Testis (tissue), 2 donors: ENCODE measurements at regions not wholly inside any gene's neighbourhood (a gene's known extent, or its start where the extent isn't known, plus 50 kb on each side); places are given as distances from the start of the nearest gene placed in this dataset.

Source experiments
- DNase-seq: peaks from one replicate; pipeline ENCODE4 v3.0.0-alpha.2; 2019
- H3K27ac ChIP-seq, 2 donors: fragments of 200-600 bp; sonication (generic); one replicate each; pipeline ENCODE4 v1.5.1; 2019
- H3K27me3 ChIP-seq: fragments of 200-600 bp; sonication (generic); one replicate; pipeline ENCODE4 v1.5.1; 2019
- H3K36me3 ChIP-seq: fragments of 200-600 bp; sonication (generic); one replicate; pipeline ENCODE4 v1.5.1; 2017; ENCODE audit warnings: low read depth; ENCODE audit errors: missing control alignments
- H3K4me1 ChIP-seq: fragments of 200-600 bp; sonication (generic); one replicate; pipeline ENCODE4 v1.5.1; 2019
- H3K4me3 ChIP-seq, 2 donors: fragments of 200-600 bp; sonication (generic); one replicate each; pipeline ENCODE4 v1.5.1; 2017 to 2019
- H3K9me3 ChIP-seq: fragments of 200-600 bp; sonication (generic); one replicate; pipeline ENCODE4 v1.5.1; 2017
- POLR2A ChIP-seq: fragments of 450-650 bp; IDR thresholded peaks from one replicate; pipeline ENCODE4 v1.6.1; 2017; ENCODE audit warnings: antibody characterized with exemption, mild to moderate bottlenecking, moderate library complexity
- WGBS, 2 donors: methylation state at CpG; one replicate each; pipeline ENCODE4 v1.1.5; 2018; 5-methylcytosine and 5-hydroxymethylcytosine counted together
- intact Hi-C: fragments of 100-400 bp; cut with DNase I; formaldehyde crosslinking; loops from one replicate; pipeline ENCODE4 v1.15.1; 2023; ENCODE audit warnings: low total_unique reads
- TF ChIP-seq, protein P1 (sequence below), 3 experiments: fragments of 450-650 bp in 2 of 3; fragments of 200-600 bp in 1 of 3; sonication (generic) in 1 of 3; IDR thresholded peaks; one replicate each; pipeline ENCODE4 v1.5.1; 2016 to 2019; ENCODE audit warnings: antibody characterized with exemption in 3 of 3, mild to moderate bottlenecking in 2 of 3, moderate library complexity in 1 of 3

- H3K36me3 ChIP-seq = no peaks in the 10 kb centered on the region
- H3K4me3 ChIP-seq = no peak overlapping the region
- intact Hi-C loops = no loop called here
- H3K9me3 ChIP-seq = no peaks in the 10 kb centered on the region
- no peaks in the 10 kb centered on the region for H3K4me1 ChIP-seq
- TF ChIP-seq, protein P1, sequence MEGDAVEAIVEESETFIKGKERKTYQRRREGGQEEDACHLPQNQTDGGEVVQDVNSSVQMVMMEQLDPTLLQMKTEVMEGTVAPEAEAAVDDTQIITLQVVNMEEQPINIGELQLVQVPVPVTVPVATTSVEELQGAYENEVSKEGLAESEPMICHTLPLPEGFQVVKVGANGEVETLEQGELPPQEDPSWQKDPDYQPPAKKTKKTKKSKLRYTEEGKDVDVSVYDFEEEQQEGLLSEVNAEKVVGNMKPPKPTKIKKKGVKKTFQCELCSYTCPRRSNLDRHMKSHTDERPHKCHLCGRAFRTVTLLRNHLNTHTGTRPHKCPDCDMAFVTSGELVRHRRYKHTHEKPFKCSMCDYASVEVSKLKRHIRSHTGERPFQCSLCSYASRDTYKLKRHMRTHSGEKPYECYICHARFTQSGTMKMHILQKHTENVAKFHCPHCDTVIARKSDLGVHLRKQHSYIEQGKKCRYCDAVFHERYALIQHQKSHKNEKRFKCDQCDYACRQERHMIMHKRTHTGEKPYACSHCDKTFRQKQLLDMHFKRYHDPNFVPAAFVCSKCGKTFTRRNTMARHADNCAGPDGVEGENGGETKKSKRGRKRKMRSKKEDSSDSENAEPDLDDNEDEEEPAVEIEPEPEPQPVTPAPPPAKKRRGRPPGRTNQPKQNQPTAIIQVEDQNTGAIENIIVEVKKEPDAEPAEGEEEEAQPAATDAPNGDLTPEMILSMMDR (IDR thresholded peaks at IDR 0.05) = no peak
- TF ChIP-seq POLR2A = no peak
- DNase-seq = no peak
- 63 to 79% methylated on average over 2 to 3 of the region's 3 CpGs for WGBS, 2 donors
- H3K27me3 ChIP-seq = no peaks in the 10 kb centered on the region
- no peak overlapping the region for H3K27ac ChIP-seq
These were observed 119.3 kb upstream of the FRMD4A start for GRCh38 chr10:14450041-14450491.

DNA sequence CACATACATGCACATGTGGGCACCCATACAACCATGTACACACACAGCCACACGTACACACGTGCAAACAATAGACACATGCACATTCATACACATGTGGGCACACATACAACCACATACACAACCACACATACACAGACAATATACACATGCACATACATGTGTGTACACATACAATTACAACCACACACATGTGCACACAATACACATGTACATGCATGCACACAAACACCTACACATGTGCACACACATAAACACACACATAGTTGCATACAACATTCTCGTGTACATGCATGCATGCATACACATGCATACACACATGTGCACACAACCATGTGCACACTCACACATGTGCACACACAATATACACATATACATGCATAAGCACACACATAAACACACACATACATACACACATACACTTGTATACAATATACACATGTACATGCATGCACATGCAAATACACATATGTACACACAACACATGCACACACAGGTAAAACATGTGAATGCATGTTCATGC is 118.6 kb upstream of the FRMD4A start:
- no peaks in the 10 kb centered on the region for H3K27me3 ChIP-seq
- H3K4me1 ChIP-seq = no peaks in the 10 kb centered on the region
- intact Hi-C loops = no loop called here
- no peaks in the 10 kb centered on the region for H3K36me3 ChIP-seq
- H3K4me3 ChIP-seq = no peak overlapping the region
- no peak for DNase-seq
- no peaks in the 10 kb centered on the region for H3K9me3 ChIP-seq
- TF ChIP-seq POLR2A = no peak
- TF ChIP-seq, protein P1 (IDR thresholded peaks at IDR 0.05) = no peak
- 91 to 98% methylated on average over 3 of the region's 3 CpGs for WGBS, 2 donors
- no peak overlapping the region for H3K27ac ChIP-seq

- no peaks in the 10 kb centered on the region for H3K4me1 ChIP-seq
- no peak for DNase-seq
- intact Hi-C loops = no loop called here
- 58 to 70% methylated on average over 12 of the region's 12 CpGs for WGBS, 2 donors
- TF ChIP-seq, protein P1 (IDR thresholded peaks at IDR 0.05) = no peak
- TF ChIP-seq POLR2A = no peak
- H3K27ac ChIP-seq = no peak overlapping the region
- no peak overlapping the region for H3K4me3 ChIP-seq
- H3K9me3 ChIP-seq = no peaks in the 10 kb centered on the region
- no peaks in the 10 kb centered on the region for H3K36me3 ChIP-seq
- H3K27me3 ChIP-seq = no peaks in the 10 kb centered on the region
These were observed 117.7 kb upstream of the FRMD4A start for GRCh38 chr10:14448197-14448990.

DNA sequence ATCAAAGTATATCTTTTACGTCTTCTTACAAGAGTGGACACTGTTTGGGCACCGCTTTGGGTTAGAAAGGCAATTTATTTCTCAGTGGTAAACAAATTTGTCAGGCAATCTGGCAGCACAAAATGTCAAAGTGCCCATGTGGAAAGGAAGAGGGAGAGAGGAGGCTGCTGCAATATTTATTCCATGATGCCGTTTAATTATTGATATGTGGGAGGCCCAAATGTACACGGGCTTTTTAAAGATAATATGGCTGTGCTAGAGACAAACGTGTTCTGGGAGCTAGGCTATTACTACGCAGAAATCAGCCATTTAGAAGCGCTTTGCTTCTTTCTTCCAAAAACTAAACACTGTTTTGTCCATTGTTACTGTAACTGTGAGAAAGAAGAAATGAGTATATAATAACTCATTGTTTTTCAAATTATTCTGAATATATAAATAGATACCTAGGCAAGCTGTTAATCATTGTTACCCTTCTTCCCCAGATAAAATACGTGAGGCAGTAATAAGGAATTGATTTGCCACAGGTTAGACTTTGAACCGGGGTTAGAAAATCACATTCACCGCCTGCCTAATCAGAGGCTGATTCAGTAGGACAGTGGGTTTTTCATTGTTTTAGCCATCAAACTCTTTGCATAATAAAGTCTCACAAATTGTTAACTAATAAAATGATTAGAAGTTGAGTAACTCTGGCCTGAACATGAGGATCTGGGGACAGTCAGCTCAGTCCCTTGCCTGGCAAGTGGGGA is 116.5 kb upstream of the FRMD4A start:
- no peak overlapping the region for H3K27ac ChIP-seq
- no peaks in the 10 kb centered on the region for H3K27me3 ChIP-seq
- no peaks in the 10 kb centered on the region for H3K36me3 ChIP-seq
- no peak for DNase-seq
- H3K4me1 ChIP-seq = no peaks in the 10 kb centered on the region
- 81 to 83% methylated on average over 10 of the region's 10 CpGs for WGBS, 2 donors
- intact Hi-C loops = no loop called here
- no peaks in the 10 kb centered on the region for H3K9me3 ChIP-seq
- no peak overlapping the region for H3K4me3 ChIP-seq
- TF ChIP-seq, protein P1 (IDR thresholded peaks at IDR 0.05) = no peak
- TF ChIP-seq POLR2A = no peak
